ENCODE measurements at regions not wholly inside any gene's neighbourhood (a gene's known extent, or its start where the extent isn't known, plus 50 kb on each side); places are given as distances from the start of the nearest gene placed in this dataset.

DNA sequence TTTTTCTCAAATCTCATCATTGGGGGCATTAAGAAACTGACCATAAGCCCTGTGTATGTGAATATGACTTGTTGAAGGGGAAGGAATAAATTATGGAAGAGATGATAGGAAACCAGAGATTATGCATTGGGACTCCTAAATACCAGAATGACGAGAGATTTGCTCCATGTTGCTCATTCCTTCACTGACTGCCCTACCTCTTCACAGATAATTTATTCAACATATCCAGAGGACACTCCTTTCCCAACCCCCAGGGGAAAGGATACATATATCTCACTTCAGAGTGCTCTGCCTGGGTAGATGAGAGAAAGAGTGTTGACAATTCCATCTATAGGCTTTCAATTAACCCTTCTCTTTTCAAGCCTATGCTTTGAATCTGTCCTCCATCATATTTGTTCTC is 145.3 kb upstream of the RHOBTB1 start:
- no peak for TF ChIP-seq SP1 (IDR thresholded peaks at IDR 0.05)
- TF ChIP-seq BHLHE40 (IDR thresholded peaks at IDR 0.05; ENCODE audit: borderline replicate concordance) = no peak
- no peak for TF ChIP-seq ELF4 (IDR thresholded peaks at IDR 0.05)
- TF ChIP-seq ARNT (IDR thresholded peaks at IDR 0.05) = no peak
- no peak for TF ChIP-seq HDGF (IDR thresholded peaks at IDR 0.05; ENCODE audit: borderline replicate concordance)
- no peak for TF ChIP-seq L3MBTL2 (conservative IDR thresholded peaks at IDR 0.05)
- no peak for TF ChIP-seq FOXM1 (IDR thresholded peaks at IDR 0.05; ENCODE audit: borderline replicate concordance)
- TF ChIP-seq ZNF384 (IDR thresholded peaks at IDR 0.05) = no peak
- TF ChIP-seq CTBP1 (IDR thresholded peaks at IDR 0.05; ENCODE audit: borderline replicate concordance) = no peak
- TF ChIP-seq TARDBP (IDR thresholded peaks at IDR 0.05) = no peak
- TF ChIP-seq SUZ12 (IDR thresholded peaks at IDR 0.05) = no peak
- TF ChIP-seq, protein P1, sequence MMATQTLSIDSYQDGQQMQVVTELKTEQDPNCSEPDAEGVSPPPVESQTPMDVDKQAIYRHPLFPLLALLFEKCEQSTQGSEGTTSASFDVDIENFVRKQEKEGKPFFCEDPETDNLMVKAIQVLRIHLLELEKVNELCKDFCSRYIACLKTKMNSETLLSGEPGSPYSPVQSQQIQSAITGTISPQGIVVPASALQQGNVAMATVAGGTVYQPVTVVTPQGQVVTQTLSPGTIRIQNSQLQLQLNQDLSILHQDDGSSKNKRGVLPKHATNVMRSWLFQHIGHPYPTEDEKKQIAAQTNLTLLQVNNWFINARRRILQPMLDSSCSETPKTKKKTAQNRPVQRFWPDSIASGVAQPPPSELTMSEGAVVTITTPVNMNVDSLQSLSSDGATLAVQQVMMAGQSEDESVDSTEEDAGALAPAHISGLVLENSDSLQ (IDR thresholded peaks at IDR 0.05) = no peak
- TF ChIP-seq FOXA1 (IDR thresholded peaks at IDR 0.05) = no peak
- ChIA-PET CTCF (no interaction called here), POLR2A (no interaction called here)
- DNase-seq (ENCODE audit: extremely low spot score) = no peak

DNA sequence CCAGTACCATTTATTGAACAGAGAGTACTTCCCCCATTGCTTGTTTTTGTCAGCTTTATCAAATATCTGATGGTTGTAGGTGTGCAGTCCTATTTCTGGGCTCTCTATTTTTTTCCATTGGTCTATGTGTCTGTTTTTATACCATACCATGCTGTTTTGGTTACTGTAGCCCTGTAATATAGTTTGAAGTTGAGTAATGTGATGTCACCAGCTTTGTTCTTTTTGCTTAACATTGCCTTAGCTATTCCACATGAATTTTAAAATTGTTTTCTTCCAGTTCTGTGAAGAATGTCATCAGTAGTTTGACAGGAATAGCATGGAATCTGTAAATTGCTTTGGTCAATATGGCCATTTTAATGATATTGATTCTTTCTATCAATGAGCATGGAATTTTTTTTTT is 140.5 kb upstream of the RHOBTB1 start:
- TF ChIP-seq HDGF (IDR thresholded peaks at IDR 0.05; ENCODE audit: borderline replicate concordance) (no peak), CTBP1 (IDR thresholded peaks at IDR 0.05; ENCODE audit: borderline replicate concordance) (no peak), NFRKB (IDR thresholded peaks at IDR 0.05) (no peak), ELF4 (IDR thresholded peaks at IDR 0.05) (no peak), FOXA1 (IDR thresholded peaks at IDR 0.05) (no peak), L3MBTL2 (conservative IDR thresholded peaks at IDR 0.05) (no peak), TARDBP (IDR thresholded peaks at IDR 0.05) (no peak), ARNT (IDR thresholded peaks at IDR 0.05) (no peak), SUZ12 (IDR thresholded peaks at IDR 0.05) (no peak), ZNF384 (IDR thresholded peaks at IDR 0.05) (no peak), BHLHE40 (IDR thresholded peaks at IDR 0.05; ENCODE audit: borderline replicate concordance) (no peak), FOXK2 (IDR thresholded peaks at IDR 0.05) (no peak), SP1 (IDR thresholded peaks at IDR 0.05) (no peak), FOXM1 (IDR thresholded peaks at IDR 0.05; ENCODE audit: borderline replicate concordance) (no peak), LEF1 (IDR thresholded peaks at IDR 0.05; ENCODE audit: borderline replicate concordance) (no peak)
- TF ChIP-seq, protein P1 (IDR thresholded peaks at IDR 0.05) = no peak
- POLR2A ChIA-PET = no interaction called here
- CTCF ChIA-PET = no interaction called here

DNA sequence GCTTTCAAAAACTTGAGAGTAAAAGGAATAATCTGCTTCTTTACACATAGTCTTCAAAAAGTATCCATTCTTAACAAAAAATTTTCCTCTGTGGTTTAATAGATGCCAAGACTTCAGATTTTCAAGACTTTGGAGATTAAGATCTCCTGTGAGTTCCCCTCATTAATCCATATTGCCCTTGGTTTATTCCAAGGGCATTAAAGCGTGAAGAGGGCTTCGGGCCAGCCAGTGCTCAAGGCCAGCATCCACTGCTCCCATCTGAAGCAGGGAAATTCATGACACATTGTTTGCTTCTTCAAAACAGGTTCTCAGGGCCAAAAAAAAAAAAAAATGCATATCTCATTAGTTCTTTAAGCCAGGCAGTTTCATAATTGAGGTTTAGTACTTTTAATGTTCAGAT is 137.3 kb upstream of the RHOBTB1 start:
- ChIA-PET CTCF (no interaction called here), POLR2A (no interaction called here)
- TF ChIP-seq FOXM1 (IDR thresholded peaks at IDR 0.05; ENCODE audit: borderline replicate concordance) (no peak), FOXA1 (IDR thresholded peaks at IDR 0.05) (no peak), LEF1 (IDR thresholded peaks at IDR 0.05; ENCODE audit: borderline replicate concordance) (no peak), HDGF (IDR thresholded peaks at IDR 0.05; ENCODE audit: borderline replicate concordance) (no peak), ZNF384 (IDR thresholded peaks at IDR 0.05) (no peak), CTBP1 (IDR thresholded peaks at IDR 0.05; ENCODE audit: borderline replicate concordance) (no peak), TARDBP (IDR thresholded peaks at IDR 0.05) (no peak), ARNT (IDR thresholded peaks at IDR 0.05) (no peak), L3MBTL2 (conservative IDR thresholded peaks at IDR 0.05) (no peak), ELF4 (IDR thresholded peaks at IDR 0.05) (no peak), FOXK2 (IDR thresholded peaks at IDR 0.05) (no peak), NFRKB (IDR thresholded peaks at IDR 0.05) (no peak), SUZ12 (IDR thresholded peaks at IDR 0.05) (no peak), BHLHE40 (IDR thresholded peaks at IDR 0.05; ENCODE audit: borderline replicate concordance) (no peak), SP1 (IDR thresholded peaks at IDR 0.05) (no peak)
- TF ChIP-seq, protein P1 (IDR thresholded peaks at IDR 0.05) = no peak
- no peak for DNase-seq (ENCODE audit: extremely low spot score)

More for the DNA sequence above, 140.5 kb upstream of the RHOBTB1 start:
- DNase-seq (ENCODE audit: extremely low spot score) = no peak

DNA sequence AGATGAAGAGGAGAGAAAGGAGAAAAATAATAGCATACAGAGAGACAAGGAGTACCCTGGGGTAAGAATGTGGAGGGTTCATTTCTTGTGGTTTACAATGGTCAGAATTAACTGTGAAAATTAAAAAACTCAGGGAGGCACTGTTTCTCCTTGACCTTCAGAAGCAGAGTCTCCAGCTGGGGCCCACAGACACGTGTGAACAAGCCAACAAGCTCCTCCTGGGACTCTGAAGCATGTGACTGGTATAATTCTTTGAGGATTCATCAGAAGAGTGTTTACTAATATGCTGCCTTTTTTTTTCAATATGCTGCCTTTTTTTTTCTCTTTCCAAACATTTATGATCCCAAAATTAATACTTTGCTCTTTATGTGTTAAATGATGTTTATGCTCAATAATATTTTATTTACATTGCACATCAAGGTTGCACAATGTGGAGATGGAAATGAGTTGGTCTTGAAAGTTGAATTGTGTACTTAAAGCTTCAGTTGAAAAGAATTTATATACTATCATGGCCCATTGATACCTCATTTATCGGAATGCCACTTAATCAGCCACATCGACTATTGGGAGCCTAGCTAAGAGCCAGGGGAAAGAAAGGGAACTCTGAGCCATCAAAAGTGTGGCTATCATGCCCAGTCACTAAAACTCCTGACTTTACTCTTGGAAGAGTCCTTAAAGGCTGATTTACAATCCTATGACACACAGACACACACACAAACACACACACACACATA is 134.7 kb upstream of the RHOBTB1 start:
- DNase-seq (ENCODE audit: extremely low spot score) = no peak
- TF ChIP-seq FOXM1 (IDR thresholded peaks at IDR 0.05; ENCODE audit: borderline replicate concordance) (no peak), CTBP1 (IDR thresholded peaks at IDR 0.05; ENCODE audit: borderline replicate concordance) (no peak), ZNF384 (IDR thresholded peaks at IDR 0.05) (no peak), FOXK2 (IDR thresholded peaks at IDR 0.05) (no peak), FOXA1 (IDR thresholded peaks at IDR 0.05) (no peak)
- ChIA-PET CTCF (interaction anchor here (0.6 kb wide), 1 partner anchor 91 kb away, joined by 3 read pairs; no protein-coding TSS in a partner anchor), POLR2A (no interaction called here)

DNA sequence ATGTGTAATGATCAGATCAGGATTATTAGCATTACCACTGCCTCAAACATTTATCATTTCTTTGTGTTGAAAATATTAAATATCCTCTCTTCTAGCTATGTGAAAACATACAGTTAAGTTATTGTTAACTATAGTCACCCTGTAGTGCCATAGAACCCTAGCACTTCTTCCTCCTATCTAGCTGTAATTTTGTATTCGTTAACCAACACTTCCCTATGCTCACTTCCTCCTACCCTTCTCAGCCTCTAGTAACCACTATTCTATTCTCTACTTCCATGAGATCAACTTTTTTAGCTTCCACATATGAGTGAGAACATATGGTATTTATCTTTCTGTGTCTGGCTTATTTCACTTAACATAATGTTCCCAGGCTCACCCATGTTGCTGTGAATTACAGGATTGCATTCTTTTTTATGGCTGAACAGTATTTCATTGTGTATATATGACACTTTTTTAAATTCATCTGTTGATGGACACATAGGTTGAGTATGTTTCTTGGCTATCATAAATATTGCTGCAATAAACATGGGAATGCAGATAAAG is 132.7 kb upstream of the RHOBTB1 start:
- CTCF ChIA-PET = no interaction called here
- TF ChIP-seq CTBP1 (IDR thresholded peaks at IDR 0.05; ENCODE audit: borderline replicate concordance) = no peak
- TF ChIP-seq LEF1 (IDR thresholded peaks at IDR 0.05; ENCODE audit: borderline replicate concordance) = no peak
- TF ChIP-seq SP1 (IDR thresholded peaks at IDR 0.05) = no peak
- no peak for TF ChIP-seq ELF4 (IDR thresholded peaks at IDR 0.05)
- TF ChIP-seq L3MBTL2 (conservative IDR thresholded peaks at IDR 0.05) = no peak
- TF ChIP-seq, protein P1 (IDR thresholded peaks at IDR 0.05) = no peak
- TF ChIP-seq BHLHE40 (IDR thresholded peaks at IDR 0.05; ENCODE audit: borderline replicate concordance) = no peak
- TF ChIP-seq ARNT (IDR thresholded peaks at IDR 0.05) = no peak
- no peak for TF ChIP-seq SUZ12 (IDR thresholded peaks at IDR 0.05)
- POLR2A ChIA-PET = no interaction called here
- no peak for DNase-seq (ENCODE audit: extremely low spot score)
